Vagina (tissue), 2 donors: ENCODE measurements at regions not wholly inside any gene's neighbourhood (a gene's known extent, or its start where the extent isn't known, plus 50 kb on each side); places are given as distances from the start of the nearest gene placed in this dataset.

Experiments used
- POLR2A ChIP-seq, 2 donors: fragments of 450-650 bp; IDR thresholded peaks; one replicate each; pipeline ENCODE4 v1.6.1; 2017; ENCODE audit warnings: antibody characterized with exemption in 2 of 2, mild to moderate bottlenecking in 2 of 2, moderate library complexity in 2 of 2
- POLR2AphosphoS5 ChIP-seq, 2 donors: sonication (generic); formaldehyde crosslinking; IDR thresholded peaks; one replicate each; pipeline ENCODE4 v1.9.0; 2017; ENCODE audit warnings: antibody characterized with exemption in 2 of 2, mild to moderate bottlenecking in 2 of 2, low read depth in 1 of 2; ENCODE audit not compliant: insufficient read depth in 1 of 2
- TF ChIP-seq, protein P1 (sequence below), 3 experiments: fragments of 450-650 bp in 2 of 3; fragments of 200-600 bp in 1 of 3; sonication (generic) in 1 of 3; IDR thresholded peaks; one replicate each; pipeline ENCODE4 v1.5.1; 2017 to 2019; ENCODE audit warnings: antibody characterized with exemption in 3 of 3, mild to moderate bottlenecking in 2 of 3, moderate library complexity in 2 of 3

DNA sequence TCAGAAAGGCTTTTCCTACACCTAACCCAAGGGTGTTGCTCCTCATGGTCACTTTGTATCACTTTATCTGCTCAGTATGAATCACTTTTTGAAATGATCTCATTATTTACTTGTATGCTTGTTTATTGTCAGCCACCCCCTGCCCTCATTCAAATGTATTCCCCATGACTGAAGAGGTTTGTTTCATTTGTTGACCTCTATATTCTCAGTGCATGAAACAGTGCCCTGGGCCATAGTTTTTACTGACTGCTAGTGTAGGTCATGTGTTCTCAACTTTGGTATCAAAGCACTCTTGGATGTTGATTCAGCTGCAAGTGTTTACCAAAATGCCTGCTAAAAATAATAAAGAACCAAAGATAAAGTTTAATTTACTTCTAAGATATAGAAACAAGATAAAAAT, 381.7 kb upstream of the ARPP21 start:
- TF ChIP-seq, protein P1, sequence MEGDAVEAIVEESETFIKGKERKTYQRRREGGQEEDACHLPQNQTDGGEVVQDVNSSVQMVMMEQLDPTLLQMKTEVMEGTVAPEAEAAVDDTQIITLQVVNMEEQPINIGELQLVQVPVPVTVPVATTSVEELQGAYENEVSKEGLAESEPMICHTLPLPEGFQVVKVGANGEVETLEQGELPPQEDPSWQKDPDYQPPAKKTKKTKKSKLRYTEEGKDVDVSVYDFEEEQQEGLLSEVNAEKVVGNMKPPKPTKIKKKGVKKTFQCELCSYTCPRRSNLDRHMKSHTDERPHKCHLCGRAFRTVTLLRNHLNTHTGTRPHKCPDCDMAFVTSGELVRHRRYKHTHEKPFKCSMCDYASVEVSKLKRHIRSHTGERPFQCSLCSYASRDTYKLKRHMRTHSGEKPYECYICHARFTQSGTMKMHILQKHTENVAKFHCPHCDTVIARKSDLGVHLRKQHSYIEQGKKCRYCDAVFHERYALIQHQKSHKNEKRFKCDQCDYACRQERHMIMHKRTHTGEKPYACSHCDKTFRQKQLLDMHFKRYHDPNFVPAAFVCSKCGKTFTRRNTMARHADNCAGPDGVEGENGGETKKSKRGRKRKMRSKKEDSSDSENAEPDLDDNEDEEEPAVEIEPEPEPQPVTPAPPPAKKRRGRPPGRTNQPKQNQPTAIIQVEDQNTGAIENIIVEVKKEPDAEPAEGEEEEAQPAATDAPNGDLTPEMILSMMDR (IDR thresholded peaks at IDR 0.05): no peak
- TF ChIP-seq POLR2A (IDR thresholded peaks at IDR 0.05) (no peak), POLR2AphosphoS5 (IDR thresholded peaks at IDR 0.05; ENCODE audit: insufficient read depth in 1 of 2, low read depth in 1 of 2) (no peak)
